Fibroblast of mammary gland (primary cell): ENCODE measurements at regions not wholly inside any gene's neighbourhood (a gene's known extent, or its start where the extent isn't known, plus 50 kb on each side); places are given as distances from the start of the nearest gene placed in this dataset.

Experiments
- DNase-seq: peaks from one replicate; pipeline ENCODE4 v3.0.0-alpha.2; 2010; ENCODE audit warnings: low read depth
- H3K4me3 ChIP-seq: 2 replicates; pipeline ENCODE4 v1.5.1; 2011; ENCODE audit warnings: low read depth, mild to moderate bottlenecking, low read length, moderate library complexity; ENCODE audit not compliant: control insufficient read depth
- TF ChIP-seq, protein P1 (sequence below): conservative IDR thresholded peaks from 2 replicates; pipeline ENCODE4 v1.5.1; 2011; ENCODE audit warnings: low read depth, low read length, inconsistent platforms; ENCODE audit not compliant: control insufficient read depth, insufficient read depth

DNA sequence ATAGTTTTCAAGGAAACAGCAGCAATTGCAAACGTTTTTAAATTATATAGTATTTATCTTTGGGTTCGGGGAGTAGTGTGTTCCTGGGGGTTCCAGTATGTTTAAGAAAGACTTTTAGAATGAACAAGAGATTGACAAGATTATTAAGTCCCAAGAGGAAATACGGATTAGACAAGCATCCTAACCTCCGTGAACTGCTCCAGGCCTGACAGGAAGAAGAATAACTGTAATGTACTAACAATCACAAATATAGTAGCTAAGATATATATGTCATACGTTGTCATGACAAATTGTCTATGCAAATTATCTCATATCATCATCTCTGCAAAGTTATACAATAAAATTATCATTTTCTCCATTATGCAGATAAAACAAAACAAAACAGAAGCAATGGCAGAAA is 1397.2 kb downstream of the MRPL39 start:
- TF ChIP-seq, protein P1, sequence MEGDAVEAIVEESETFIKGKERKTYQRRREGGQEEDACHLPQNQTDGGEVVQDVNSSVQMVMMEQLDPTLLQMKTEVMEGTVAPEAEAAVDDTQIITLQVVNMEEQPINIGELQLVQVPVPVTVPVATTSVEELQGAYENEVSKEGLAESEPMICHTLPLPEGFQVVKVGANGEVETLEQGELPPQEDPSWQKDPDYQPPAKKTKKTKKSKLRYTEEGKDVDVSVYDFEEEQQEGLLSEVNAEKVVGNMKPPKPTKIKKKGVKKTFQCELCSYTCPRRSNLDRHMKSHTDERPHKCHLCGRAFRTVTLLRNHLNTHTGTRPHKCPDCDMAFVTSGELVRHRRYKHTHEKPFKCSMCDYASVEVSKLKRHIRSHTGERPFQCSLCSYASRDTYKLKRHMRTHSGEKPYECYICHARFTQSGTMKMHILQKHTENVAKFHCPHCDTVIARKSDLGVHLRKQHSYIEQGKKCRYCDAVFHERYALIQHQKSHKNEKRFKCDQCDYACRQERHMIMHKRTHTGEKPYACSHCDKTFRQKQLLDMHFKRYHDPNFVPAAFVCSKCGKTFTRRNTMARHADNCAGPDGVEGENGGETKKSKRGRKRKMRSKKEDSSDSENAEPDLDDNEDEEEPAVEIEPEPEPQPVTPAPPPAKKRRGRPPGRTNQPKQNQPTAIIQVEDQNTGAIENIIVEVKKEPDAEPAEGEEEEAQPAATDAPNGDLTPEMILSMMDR: no peak
- no peak overlapping the region for H3K4me3 ChIP-seq
- DNase-seq: no peak

DNA sequence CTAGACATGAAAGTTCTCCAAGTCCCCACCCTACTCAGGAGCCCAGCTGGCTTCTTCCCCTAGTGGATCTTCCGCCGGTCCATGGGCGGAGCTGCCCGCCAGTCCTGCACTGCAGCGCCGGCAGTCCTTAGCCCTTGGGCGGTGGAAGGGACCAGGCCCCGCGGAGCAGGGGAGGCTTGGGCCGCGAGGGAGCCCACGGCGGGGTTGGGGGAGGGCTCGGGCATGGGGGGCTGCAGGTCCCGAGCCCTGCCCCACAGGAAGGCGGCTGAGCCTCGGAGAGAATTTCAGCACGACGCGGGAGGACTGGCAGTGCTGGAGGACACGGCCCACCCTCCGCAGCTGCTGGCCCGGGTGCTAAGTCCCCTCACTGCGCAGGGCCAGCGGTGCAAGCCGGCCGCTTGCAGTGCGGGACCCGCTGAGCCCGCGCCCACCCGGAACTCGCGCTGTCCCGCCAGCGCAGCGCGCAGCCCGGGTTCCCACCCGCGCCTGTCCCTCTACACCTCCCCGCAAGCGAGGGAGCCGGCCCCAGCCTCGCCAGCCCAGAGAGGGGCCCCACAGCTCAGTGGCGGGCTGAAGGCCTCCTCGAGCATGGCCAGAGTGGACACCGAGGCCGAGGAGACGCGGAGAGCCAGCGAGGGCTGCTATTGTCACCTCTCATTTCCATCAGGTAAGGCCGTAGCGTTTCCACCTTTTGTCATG is 1398.6 kb downstream of the MRPL39 start:
- TF ChIP-seq, protein P1: no peak
- no peak overlapping the region for H3K4me3 ChIP-seq
- DNase-seq: no peak

DNA sequence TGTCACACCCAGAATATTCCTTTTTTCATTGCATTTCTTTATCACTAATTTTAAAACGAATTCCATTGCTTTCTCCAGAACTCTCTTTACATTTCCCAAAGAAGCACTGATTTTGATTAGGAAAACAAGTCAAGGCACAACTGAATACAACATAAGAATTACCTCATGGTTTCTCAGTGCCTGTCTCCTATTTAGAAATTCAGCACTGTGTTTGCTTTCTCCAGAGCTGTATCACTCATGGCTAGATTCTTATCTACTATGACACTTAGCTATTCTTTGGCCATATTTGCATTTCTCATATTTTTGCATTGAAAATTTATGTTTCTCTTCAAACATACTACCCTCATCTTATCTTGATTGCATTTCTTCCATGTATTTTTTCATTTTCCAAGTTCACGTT is 1402.0 kb downstream of the MRPL39 start:
- TF ChIP-seq, protein P1: no peak
- no peak overlapping the region for H3K4me3 ChIP-seq
- no peak for DNase-seq

DNA sequence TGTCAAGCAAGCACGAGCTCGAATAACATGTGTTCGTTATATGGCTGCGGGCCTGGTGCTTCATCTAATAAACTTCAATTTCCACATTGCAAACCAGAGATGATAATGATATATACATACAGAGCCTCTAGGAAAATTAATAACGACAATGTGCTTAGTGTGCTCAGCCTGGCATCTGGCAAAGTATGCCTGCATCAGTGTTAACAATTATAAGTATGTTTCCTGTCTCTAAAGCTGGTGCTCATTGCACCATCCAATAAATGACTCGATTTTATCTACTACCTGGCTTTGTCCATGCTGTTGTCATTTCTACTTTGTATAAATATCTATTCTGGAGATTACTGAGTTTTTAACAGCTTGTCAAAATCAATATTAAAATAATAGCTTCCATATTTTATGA is 1402.6 kb downstream of the MRPL39 start:
- no peak for DNase-seq
- H3K4me3 ChIP-seq: no peak overlapping the region
- TF ChIP-seq, protein P1: no peak

DNA sequence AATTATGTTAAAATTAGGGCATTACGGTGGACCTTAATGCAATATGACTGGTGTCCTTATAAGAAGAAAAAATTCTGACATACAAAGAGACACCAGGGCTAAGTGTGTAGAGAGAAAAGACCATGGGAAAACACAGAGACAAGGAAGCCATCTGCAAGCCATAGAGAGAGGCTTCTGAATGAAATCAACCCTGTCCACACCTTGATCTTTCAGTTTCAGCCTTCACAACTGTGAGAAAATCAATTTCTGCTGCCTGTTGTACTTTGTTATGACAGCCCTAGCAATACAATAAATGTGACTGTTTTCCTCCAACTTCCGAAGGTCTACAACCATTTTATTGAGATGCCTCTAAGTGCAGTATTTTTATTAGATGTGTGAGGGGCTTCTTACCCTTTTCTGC is 1407.2 kb downstream of the MRPL39 start:
- no peak for DNase-seq
- H3K4me3 ChIP-seq: no peak overlapping the region
- TF ChIP-seq, protein P1: no peak

DNA sequence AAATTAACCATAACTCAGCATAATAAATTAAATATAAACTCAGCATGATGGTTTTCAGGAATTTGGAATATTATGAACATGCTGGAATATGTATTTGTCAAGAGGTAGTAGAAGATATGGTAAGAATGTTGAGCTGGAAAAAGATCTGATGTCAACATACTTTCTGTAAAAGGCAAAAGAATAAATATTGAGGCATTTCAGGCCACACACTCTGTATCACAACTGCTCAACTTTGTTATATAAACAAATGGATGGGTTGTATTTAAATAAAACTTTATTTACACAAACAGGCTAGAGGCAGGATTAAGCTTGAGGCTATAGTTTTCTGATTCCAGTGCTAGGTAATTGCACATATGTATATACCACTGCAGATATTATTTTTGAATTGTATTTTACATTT is 1409.4 kb downstream of the MRPL39 start:
- TF ChIP-seq, protein P1: no peak

More for the DNA sequence above, 1409.4 kb downstream of the MRPL39 start:
- DNase-seq: no peak
- H3K4me3 ChIP-seq: no peak overlapping the region
